ENCODE measurements at regions not wholly inside any gene's neighbourhood (a gene's known extent, or its start where the extent isn't known, plus 50 kb on each side); places are given as distances from the start of the nearest gene placed in this dataset.
"Not testable (repeated sequence)": the region's sequence is repeated elsewhere in the genome, so short reads cannot be mapped to it uniquely, and the experiment has no call there.

- DNase-seq = not testable (repeated sequence)
Observed at GRCh38 chrX:119296973-119297372, 60.9 kb downstream of the PGRMC1 start.

DNA sequence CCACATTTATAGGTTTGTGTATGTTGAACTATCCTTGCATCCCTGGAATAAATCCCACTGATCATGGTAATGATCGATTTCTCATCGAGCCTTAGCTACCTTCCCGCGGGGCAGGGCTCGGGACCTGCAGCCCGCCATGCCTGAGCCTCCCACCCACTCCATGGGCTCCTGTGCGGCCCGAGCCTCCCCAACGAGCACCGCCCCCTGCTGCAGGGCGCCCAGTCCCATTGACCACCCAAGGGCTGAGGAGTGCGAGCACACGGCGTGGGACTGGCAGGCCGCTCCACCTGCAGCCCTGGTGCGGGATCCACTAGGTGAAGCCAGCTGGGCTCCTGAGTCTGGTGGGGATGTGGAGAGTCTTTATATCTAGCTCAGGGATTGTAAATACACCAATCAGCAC is 63.7 kb downstream of the PGRMC1 start:
- not testable (repeated sequence) for DNase-seq

- no peak for DNase-seq
Observed at GRCh38 chrX:119303137-119303536, 67.1 kb downstream of the PGRMC1 start.

- DNase-seq = peak; percentile 4
Observed at GRCh38 chrX:119325456-119325855, 73.7 kb upstream of the SLC25A43 start.

GRCh38 chrX:119331873-119332272 is 67.3 kb upstream of the SLC25A43 start:
- not testable (repeated sequence) for DNase-seq

DNA sequence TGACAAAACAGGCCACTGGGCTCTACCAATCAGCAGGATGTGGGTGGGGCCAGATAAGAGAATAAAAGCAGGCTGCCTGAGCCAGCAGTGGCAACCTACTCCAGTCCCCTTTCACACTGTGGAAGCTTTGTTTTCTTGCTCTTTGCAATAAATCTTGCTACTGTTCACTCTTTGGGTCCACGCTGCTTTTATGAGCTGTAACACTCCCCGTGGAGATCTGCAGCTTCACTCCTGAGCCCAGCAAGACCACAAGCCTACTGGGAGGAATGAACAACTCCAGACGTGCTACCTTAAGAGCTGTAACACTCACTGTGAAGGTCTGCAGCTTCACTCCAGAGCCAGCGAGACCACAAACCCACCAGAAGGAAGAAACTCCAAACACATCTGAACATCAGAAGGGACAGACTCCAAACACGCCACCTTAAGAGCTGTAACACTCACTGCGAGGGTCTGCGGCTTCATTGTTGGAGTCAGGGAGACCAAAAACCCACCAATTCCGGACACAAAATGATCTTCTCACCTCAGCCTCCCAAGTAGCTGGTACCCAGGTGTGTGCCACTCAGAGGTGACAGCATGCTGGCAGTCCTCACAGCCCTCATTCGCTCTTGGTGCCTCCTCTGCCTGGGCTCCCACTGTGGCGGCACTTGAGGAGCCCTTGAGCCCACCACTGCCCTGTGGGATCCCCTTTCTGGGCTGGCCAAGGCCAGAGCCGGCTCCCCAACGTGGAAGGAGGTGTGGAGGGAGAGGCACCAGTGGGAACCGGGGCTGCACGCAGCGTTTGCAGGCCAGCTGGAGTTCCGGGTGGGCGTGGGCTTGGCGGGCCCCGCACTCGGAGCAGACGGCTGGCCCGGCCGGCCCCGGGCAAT is 66.0 kb upstream of the SLC25A43 start:
- not testable (repeated sequence) for DNase-seq

DNA sequence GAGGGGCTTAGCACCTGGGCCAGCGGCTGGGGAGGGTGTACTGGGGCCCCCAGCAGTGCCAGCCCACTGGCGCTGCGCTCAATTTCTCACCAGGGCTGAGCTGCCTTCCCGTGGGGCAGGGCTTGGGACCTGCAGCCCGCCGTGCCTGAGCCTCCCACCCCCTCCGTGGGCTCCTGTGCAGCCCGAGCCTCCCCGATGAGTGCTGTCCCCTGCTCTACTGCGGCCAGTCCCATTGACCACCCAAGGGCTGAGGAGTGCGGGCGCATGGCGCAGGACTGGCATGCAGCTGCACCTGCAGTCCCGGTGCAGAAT is 65.5 kb upstream of the SLC25A43 start:
- not testable (repeated sequence) for DNase-seq

DNA sequence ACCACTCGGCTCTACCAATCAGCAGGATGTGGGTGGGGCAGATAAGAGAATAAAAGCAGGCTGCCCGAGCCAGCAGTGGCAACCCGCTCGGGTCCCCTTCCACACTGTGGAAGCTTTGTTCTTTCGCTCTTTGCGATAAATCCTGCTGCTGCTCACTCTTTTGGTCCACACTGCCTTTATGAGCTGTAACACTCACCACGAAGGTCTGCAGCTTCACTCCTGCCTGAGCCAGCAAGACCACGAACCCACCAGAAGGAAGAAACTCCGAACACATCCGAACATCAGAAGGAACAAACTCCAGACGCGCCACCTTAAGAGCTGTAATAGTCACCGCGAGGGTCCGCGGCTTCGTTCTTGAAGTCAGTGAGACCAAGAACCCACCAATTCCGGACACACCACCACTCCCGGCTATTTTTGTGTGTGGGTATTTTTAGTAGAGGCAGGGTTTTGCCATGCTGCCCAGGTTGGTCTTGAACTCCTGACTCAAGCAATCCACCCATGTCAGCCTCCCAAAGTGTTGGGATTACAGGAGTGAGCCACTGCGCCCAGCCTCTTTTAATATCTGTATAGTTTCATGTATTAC is 64.6 kb upstream of the SLC25A43 start:
- DNase-seq = not testable (repeated sequence)

DNA sequence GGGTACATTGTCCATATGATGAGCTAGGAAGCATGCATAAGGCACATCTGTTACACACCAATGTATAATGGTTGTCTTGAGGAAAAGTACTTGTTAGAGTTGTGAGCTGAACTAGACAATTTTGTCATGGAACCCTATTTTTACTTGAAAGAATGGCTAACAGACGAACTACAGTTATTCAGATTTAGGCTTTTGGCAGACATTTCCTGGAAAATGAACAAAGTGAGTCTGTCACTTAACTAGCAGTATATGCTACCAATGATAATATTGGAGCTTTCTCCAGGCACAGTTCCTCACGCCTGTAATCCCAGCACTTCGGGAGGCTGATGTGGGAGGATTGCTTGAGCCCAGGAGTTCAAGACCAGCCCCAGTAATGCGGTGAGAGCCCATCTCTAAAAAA is 61.9 kb upstream of the SLC25A43 start:
- DNase-seq = no peak

DNA sequence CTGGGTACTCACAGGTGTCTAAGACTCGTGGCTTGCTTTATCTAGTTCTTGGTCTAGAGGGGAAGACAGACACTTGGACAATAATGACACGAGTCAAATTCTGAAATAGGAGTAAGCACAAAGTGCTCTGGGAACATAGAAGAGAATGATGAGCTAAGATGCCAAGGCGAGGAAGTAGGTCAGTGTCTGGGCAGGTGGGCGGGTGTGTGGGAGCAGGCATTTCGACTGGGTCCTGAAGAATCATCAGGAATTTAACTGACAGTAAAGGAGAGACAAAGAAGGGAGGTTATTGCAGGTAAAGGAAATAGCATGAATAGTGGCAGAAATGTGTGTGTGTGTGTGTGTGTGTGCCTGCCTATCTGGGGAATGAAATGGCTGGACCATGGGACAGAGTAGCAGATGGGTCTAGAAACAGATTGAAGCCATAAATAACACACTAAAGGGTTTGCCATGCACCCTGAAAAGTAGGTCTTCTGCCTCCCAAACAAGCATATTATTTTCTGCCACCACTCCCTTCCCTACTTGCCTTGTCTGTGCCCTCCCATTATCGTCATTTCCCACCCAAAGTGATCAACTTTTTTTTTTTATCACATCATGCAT is 58.4 kb upstream of the SLC25A43 start:
- no peak for DNase-seq

DNA sequence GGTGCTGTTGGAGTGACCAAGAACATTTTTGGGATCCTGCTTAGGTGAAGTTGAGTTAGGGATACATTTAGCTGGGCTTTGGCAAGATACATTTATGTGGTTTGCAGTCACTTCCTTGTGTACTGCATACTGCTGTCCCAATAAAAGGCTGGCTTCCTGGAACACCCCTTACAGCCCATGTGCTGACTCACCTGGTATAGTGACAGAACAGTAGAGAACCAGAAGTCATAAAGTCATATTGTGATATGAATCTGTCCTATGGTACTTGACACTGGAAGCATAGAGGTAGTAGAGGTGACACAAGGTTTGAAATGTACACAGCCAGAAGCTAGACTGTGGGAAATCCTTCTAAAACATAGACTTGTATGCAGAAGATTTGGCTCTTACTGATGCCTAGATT is 55.3 kb upstream of the SLC25A43 start:
- no peak for DNase-seq
